ENCODE measurements at regions not wholly inside any gene's neighbourhood (a gene's known extent, or its start where the extent isn't known, plus 50 kb on each side); places are given as distances from the start of the nearest gene placed in this dataset.

GRCh38 chr3:180378496-180378895, 223.5 kb upstream of the TTC14 start:
- POLR2A ChIA-PET: no interaction called here
- no peak for ATAC-seq
- no peak for DNase-seq
- H3K9me3 Mint-ChIP-seq: peaks cover 0 to 7% (median 5%) of the 10 kb centered on the region in 9 donors
- H3K27me3 Mint-ChIP-seq: peaks cover 0 to 1% (median 0%) of the 10 kb centered on the region in 5 donors
- peaks cover 0 to 4% (median 0%) of the 10 kb centered on the region in 3 donors for H3K36me3 Mint-ChIP-seq
- H3K4me1 Mint-ChIP-seq: no peaks in the 10 kb centered on the region
- H3K27ac Mint-ChIP-seq: no peak overlapping the region
- no peak overlapping the region for H3K4me3 Mint-ChIP-seq

GRCh38 chr3:180382638-180383180, 219.3 kb upstream of the TTC14 start:
- H3K27ac Mint-ChIP-seq: no peak overlapping the region
- H3K27me3 Mint-ChIP-seq: peaks cover 0 to 1% (median 0%) of the 10 kb centered on the region in 5 donors
- DNase-seq (no peak), ATAC-seq (no peak)
- H3K4me3 Mint-ChIP-seq: no peak overlapping the region
- H3K4me1 Mint-ChIP-seq: no peaks in the 10 kb centered on the region
- H3K36me3 Mint-ChIP-seq: no peaks in the 10 kb centered on the region
- POLR2A ChIA-PET: no interaction called here
- H3K9me3 Mint-ChIP-seq: peaks cover 0 to 5% (median 2%) of the 10 kb centered on the region in 9 donors

GRCh38 chr3:180383332-180384020, 218.5 kb upstream of the TTC14 start:
- ATAC-seq (no peak), DNase-seq (no peak)
- H3K27me3 Mint-ChIP-seq: peaks cover 0 to 1% (median 0%) of the 10 kb centered on the region in 5 donors
- H3K27ac Mint-ChIP-seq: no peak overlapping the region
- H3K4me3 Mint-ChIP-seq: no peak overlapping the region
- no peaks in the 10 kb centered on the region for H3K36me3 Mint-ChIP-seq
- no peaks in the 10 kb centered on the region for H3K4me1 Mint-ChIP-seq
- peaks cover 0 to 6% (median 2%) of the 10 kb centered on the region in 9 donors for H3K9me3 Mint-ChIP-seq
- POLR2A ChIA-PET: no interaction called here

GRCh38 chr3:180390313-180390712, 211.7 kb upstream of the TTC14 start:
- Mint-ChIP-seq H3K27ac (no peak overlapping the region), H3K4me3 (no peak overlapping the region), H3K4me1 (no peaks in the 10 kb centered on the region), H3K27me3 (peaks cover 0 to 3% (median 0%) of the 10 kb centered on the region in 5 donors), H3K9me3 (peaks cover 0 to 8% (median 0%) of the 10 kb centered on the region in 9 donors), H3K36me3 (no peaks in the 10 kb centered on the region)
- POLR2A ChIA-PET: no interaction called here
- no peak for ATAC-seq
- no peak for DNase-seq

- H3K27ac Mint-ChIP-seq: no peak overlapping the region
- DNase-seq (no peak), ATAC-seq (no peak)
- H3K4me1 Mint-ChIP-seq: no peaks in the 10 kb centered on the region
- no peak overlapping the region for H3K4me3 Mint-ChIP-seq
- peaks cover 0 to 8% (median 0%) of the 10 kb centered on the region in 9 donors for H3K9me3 Mint-ChIP-seq
- peaks cover 0 to 3% (median 0%) of the 10 kb centered on the region in 5 donors for H3K27me3 Mint-ChIP-seq
- POLR2A ChIA-PET: no interaction called here
- H3K36me3 Mint-ChIP-seq: no peaks in the 10 kb centered on the region
Observed at GRCh38 chr3:180391001-180391400, 211.0 kb upstream of the TTC14 start.

GRCh38 chr3:180401226-180401625, 200.7 kb upstream of the TTC14 start:
- DNase-seq (no peak), ATAC-seq (no peak)
- POLR2A ChIA-PET: no interaction called here
- Mint-ChIP-seq H3K9me3 (peaks cover 0 to 6% (median 0%) of the 10 kb centered on the region in 9 donors), H3K36me3 (no peaks in the 10 kb centered on the region), H3K4me1 (no peaks in the 10 kb centered on the region), H3K4me3 (no peak overlapping the region), H3K27ac (no peak overlapping the region), H3K27me3 (peaks cover 0 to 6% (median 0%) of the 10 kb centered on the region in 5 donors)

GRCh38 chr3:180402471-180403073, 199.4 kb upstream of the TTC14 start:
- POLR2A ChIA-PET: no interaction called here
- Mint-ChIP-seq H3K27ac (no peak overlapping the region), H3K9me3 (peaks cover 0 to 4% (median 0%) of the 10 kb centered on the region in 9 donors), H3K4me3 (no peak overlapping the region), H3K36me3 (no peaks in the 10 kb centered on the region), H3K27me3 (peaks cover 0 to 5% (median 0%) of the 10 kb centered on the region in 5 donors), H3K4me1 (no peaks in the 10 kb centered on the region)
- DNase-seq (no peak), ATAC-seq (no peak)

- POLR2A ChIA-PET: no interaction called here
- H3K4me3 Mint-ChIP-seq: no peak overlapping the region
- H3K27ac Mint-ChIP-seq: no peak overlapping the region
- ATAC-seq (no peak), DNase-seq (no peak)
- no peaks in the 10 kb centered on the region for H3K36me3 Mint-ChIP-seq
- H3K9me3 Mint-ChIP-seq: no peaks in the 10 kb centered on the region
- peaks cover 0 to 2% (median 0%) of the 10 kb centered on the region in 5 donors for H3K27me3 Mint-ChIP-seq
- H3K4me1 Mint-ChIP-seq: no peaks in the 10 kb centered on the region
Observed at GRCh38 chr3:180403156-180403555, 198.8 kb upstream of the TTC14 start.

- Mint-ChIP-seq H3K9me3 (peaks cover 0 to 13% (median 2%) of the 10 kb centered on the region in 9 donors), H3K4me3 (no peak overlapping the region), H3K27ac (no peak overlapping the region), H3K4me1 (no peaks in the 10 kb centered on the region), H3K36me3 (no peaks in the 10 kb centered on the region), H3K27me3 (peaks cover 0 to 5% (median 0%) of the 10 kb centered on the region in 5 donors)
- POLR2A ChIA-PET: no interaction called here
- ATAC-seq: no peak
- no peak for DNase-seq
Observed at GRCh38 chr3:180408654-180409053, 193.3 kb upstream of the TTC14 start.

- no peaks in the 10 kb centered on the region for H3K4me1 Mint-ChIP-seq
- POLR2A ChIA-PET: no interaction called here
- no peaks in the 10 kb centered on the region for H3K36me3 Mint-ChIP-seq
Observed at GRCh38 chr3:180409170-180409569, 192.8 kb upstream of the TTC14 start.

GRCh38 chr3:180409883-180410282, 192.1 kb upstream of the TTC14 start:
- no peak for ATAC-seq
- DNase-seq: no peak
- Mint-ChIP-seq H3K4me3 (no peak overlapping the region), H3K27me3 (peaks cover 0 to 4% (median 0%) of the 10 kb centered on the region in 5 donors), H3K27ac (no peak overlapping the region), H3K4me1 (no peaks in the 10 kb centered on the region), H3K36me3 (no peaks in the 10 kb centered on the region), H3K9me3 (peaks cover 0 to 13% (median 2%) of the 10 kb centered on the region in 9 donors)
- POLR2A ChIA-PET: no interaction called here

More at GRCh38 chr3:180409170-180409569, 192.8 kb upstream of the TTC14 start:
- ATAC-seq (no peak), DNase-seq (no peak)
- H3K9me3 Mint-ChIP-seq: peaks cover 0 to 13% (median 2%) of the 10 kb centered on the region in 9 donors
- H3K27me3 Mint-ChIP-seq: peaks cover 0 to 5% (median 0%) of the 10 kb centered on the region in 5 donors
- H3K4me3 Mint-ChIP-seq: no peak overlapping the region
- H3K27ac Mint-ChIP-seq: no peak overlapping the region

GRCh38 chr3:180414157-180414556, 187.8 kb upstream of the TTC14 start:
- no peaks in the 10 kb centered on the region for H3K4me1 Mint-ChIP-seq
- H3K9me3 Mint-ChIP-seq: peaks cover 0 to 22% (median 5%) of the 10 kb centered on the region in 9 donors

GRCh38 chr3:180416111-180416594, 185.8 kb upstream of the TTC14 start:
- H3K27ac Mint-ChIP-seq: no peak overlapping the region
- peaks cover 0 to 29% (median 5%) of the 10 kb centered on the region in 9 donors for H3K9me3 Mint-ChIP-seq
- DNase-seq (no peak), ATAC-seq (no peak)
- POLR2A ChIA-PET: no interaction called here
- H3K4me1 Mint-ChIP-seq: no peaks in the 10 kb centered on the region
- no peaks in the 10 kb centered on the region for H3K36me3 Mint-ChIP-seq
- H3K4me3 Mint-ChIP-seq: no peak overlapping the region
- peaks cover 0 to 9% (median 0%) of the 10 kb centered on the region in 5 donors for H3K27me3 Mint-ChIP-seq

More at GRCh38 chr3:180414157-180414556, 187.8 kb upstream of the TTC14 start:
- DNase-seq: no peak
- Mint-ChIP-seq H3K27ac (no peak overlapping the region), H3K4me3 (no peak overlapping the region), H3K27me3 (peaks cover 0 to 12% (median 0%) of the 10 kb centered on the region in 5 donors), H3K36me3 (no peaks in the 10 kb centered on the region)
- POLR2A ChIA-PET: no interaction called here
- no peak for ATAC-seq
